Activated CD4-positive, alpha-beta T cell treated with anti-CD3 and anti-CD28 coated beads for 1 hour (primary cell): ENCODE measurements at regions not wholly inside any gene's neighbourhood (a gene's known extent, or its start where the extent isn't known, plus 50 kb on each side); places are given as distances from the start of the nearest gene placed in this dataset.

ENCODE experiments used
- DNase-seq: peaks from one replicate; pipeline ENCODE4 v3.0.0-alpha.2; 2020

- DNase-seq: no peak
Observed at GRCh38 chr1:60228041-60228491, 154.5 kb upstream of the C1orf87 start.

- DNase-seq: no peak
Observed at GRCh38 chr1:60227601-60228000, 154.0 kb upstream of the C1orf87 start.

DNA sequence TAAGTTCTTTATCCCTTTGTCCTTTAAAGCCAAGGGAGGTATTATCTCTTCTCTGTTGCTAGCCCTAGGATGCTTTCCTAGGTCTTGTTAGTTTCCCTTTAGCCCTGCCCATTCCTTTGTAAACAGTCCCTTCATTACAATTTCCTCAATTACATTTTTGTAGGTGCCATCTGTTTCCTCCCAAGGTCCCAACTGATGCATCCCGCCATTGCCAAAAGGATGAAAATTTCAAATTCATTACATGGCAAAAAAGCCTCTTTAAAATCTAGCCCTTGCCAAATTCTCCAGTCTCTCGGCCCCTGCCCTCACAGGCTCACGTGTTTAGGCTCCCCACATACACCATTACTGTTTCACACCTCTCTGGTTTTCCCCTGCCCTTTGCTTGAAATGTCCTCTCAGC, 151.9 kb upstream of the C1orf87 start:
- no peak for DNase-seq

DNA sequence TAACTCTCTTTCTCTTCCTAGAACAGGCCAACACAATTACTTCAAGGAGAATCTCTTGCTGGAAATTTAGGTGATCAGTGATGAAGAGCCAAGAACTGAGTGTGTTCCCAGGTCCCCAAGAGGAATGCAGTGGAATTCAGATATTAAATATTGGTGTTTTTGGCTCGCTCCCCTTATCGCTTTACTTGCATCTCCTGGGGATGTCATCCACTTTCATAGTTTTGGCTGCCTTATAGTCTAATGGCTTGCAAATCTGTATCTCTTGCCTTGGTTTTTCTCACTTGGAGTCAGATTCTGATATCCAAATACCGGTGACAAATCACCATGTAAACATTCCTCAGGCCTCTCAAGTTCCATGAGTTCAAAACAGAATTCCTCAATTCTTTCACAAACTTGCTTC, 151.0 kb upstream of the C1orf87 start:
- no peak for DNase-seq

GRCh38 chr1:60223158-60223557, 149.6 kb upstream of the C1orf87 start:
- DNase-seq: no peak

- DNase-seq: no peak
Observed at GRCh38 chr1:60222360-60223115, 149.0 kb upstream of the C1orf87 start.

- no peak for DNase-seq
Observed at GRCh38 chr1:60213253-60213652, 139.7 kb upstream of the C1orf87 start.

DNA sequence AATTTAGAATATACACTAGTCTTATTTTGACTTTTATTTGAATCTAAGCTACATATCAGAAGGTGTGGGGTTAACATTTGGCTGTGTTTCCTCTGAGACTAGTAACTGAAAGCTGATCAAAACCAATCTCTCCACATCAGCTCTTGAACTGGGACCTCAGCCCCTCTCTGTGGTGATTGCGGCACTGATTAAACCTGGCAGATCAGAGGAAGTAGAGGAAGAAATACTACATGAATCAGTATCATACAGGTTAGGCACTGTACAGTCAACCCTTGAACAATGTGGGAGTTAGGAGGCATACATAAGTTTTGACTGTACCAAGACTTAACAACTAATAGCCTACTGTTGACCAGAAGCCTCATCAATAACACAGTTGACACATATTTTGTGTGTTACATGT, 122.5 kb upstream of the C1orf87 start:
- DNase-seq: no peak

DNA sequence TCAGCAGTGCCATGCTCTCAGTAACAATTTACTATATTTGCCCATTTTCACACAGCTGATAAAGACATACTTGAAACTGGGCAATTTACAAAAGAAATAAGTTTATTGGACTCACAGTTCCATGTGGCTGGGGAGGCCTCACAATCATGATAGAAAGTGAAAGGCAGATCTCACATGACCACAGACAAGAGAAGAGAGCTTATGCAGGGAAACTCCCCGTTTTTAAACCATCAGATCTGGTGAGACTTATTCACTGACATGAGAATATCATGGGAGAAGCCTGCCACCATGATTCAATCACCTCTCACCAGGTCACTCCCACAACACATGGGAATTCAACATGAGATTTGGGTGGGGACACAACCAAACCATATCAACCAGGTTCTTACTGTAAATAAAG, 112.1 kb upstream of the C1orf87 start:
- DNase-seq: no peak

- DNase-seq: no peak
Observed at GRCh38 chr1:60184521-60184920, 111.0 kb upstream of the C1orf87 start.

DNA sequence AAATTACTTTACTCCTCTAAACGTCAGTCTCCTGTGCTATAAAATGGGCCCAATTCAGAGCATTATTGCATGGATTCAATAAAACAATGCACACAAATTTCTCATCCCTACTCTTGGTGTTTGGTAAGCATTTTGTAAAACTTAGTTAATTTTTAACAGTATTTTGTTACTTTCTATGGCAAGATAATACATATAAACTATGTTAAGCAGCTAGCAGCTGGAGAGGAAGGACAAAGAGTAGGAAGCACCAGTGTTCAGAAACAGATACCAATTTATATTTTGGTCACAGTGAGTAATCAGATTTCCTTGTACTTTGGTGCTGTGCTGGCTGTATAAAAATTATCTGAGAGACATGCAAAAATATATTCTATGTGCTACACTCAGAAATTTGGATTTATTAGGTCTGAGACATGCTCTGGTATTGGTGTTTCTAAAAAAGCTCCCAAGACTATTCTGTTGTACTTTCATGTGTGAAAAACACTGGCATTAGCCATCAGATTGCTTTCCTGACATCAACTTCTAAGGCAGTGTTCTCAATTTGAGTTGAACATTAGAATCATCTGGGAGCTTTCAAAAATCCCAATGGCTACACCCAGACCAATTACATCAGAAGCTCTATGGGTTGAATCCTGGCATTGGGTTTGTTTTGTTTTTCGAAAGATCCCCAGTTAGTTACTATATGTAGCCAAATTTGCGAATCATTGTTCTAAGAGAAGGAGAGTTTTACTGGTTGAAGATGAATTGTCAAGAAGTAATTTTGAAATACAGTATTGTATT, 100.3 kb upstream of the C1orf87 start:
- no peak for DNase-seq

DNA sequence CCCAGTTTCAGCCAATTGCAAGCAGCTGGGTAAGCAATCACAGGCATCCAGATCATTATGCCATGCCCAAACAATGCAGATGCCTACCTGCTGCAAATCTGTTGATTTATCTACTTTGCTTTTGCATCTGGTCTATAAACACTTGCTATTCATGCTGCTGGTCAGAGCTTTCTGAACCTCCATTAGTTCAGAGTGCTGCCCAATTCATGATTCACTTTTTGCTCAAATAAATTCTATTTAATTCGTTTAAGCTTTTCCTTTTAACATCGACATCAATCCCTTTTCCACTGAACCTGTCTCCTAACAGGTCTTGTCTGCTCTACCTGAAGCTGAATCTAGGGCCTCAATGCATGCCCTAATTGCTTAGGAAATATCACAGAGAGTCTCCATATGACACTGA, 99.4 kb upstream of the C1orf87 start:
- no peak for DNase-seq

DNA sequence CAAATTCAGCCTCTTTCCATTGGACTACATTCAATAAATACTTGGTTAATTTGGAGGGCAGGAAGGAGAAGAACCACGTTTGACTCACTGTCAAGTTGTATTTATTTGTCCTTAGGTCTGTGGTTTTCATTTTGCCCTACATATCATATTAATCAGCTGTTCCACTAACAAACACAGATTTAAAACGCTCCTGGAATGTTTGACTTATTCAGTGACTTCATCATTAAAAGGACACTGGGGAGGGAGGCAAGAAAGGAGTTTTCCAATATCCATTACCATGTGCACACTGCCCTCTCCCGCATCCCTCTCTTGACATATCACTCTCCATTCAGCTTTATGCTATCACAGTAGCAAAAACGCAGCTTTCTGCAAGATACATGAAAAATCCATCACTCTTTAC, 98.2 kb upstream of the C1orf87 start:
- no peak for DNase-seq

GRCh38 chr1:60170709-60171108, 97.1 kb upstream of the C1orf87 start:
- DNase-seq: no peak

DNA sequence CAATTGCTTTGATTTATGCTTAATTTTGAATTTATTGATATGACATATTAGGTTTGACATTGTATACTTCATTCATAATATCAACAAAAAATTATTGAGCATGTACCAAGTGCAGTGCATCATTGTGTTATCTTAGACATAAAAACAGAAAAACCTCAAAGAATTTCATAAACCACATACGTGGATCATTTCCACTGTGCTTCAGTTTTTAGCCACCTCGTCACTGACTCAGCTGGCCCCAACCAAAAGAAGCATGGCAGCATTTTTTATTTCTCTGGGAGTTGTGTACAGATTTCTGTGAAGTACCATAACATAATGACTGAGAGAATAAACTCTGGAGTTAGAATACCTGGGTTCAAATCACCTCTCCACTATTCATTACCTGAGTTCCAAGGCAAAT, 95.6 kb upstream of the C1orf87 start:
- DNase-seq: no peak

GRCh38 chr1:60162936-60163335, 89.4 kb upstream of the C1orf87 start:
- DNase-seq: no peak

- DNase-seq: no peak
Observed at GRCh38 chr1:60160141-60160540, 86.6 kb upstream of the C1orf87 start.

DNA sequence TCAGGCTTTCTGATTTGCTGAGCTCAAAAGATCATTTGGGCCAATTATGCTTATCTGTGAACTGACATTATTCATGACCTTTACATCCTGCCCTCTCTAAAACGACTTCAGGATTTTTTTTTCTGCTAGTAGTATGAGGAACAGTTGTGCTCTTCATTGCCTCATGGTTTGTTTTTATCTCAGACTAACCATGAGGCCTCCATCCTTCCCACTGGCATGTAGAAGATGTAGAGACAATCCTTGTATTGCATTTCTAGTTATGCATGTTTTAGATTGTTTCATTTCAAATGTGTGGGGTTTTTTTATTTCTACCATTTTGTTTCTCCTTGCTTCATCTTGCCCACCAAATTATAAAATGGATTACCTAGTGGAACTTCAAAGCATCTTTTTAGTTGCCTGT, 82.8 kb upstream of the C1orf87 start:
- DNase-seq: no peak

GRCh38 chr1:60153961-60154360, 80.4 kb upstream of the C1orf87 start:
- no peak for DNase-seq

- no peak for DNase-seq
Observed at GRCh38 chr1:60152891-60153290, 79.3 kb upstream of the C1orf87 start.

GRCh38 chr1:60151311-60151710, 77.7 kb upstream of the C1orf87 start:
- DNase-seq: no peak

DNA sequence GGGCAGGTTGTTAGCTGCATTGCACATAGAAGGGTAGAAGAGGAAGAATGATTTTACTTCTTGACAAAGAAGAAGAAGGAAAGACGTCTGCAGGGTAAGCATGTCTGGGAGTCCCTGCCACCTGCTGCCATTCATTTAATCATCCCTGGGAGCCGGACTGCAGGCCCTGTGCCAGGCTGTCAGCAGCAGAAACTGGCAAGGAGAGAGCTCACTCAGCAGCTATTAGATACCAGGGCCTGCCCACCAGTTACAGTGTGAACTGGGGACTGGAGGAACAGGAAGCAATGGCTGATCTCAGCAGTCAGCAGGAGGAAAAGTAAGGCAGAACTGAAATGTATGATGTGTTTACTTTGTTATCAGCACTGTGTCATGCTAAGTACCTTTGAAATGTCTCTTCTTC, 75.7 kb upstream of the C1orf87 start:
- no peak for DNase-seq

GRCh38 chr1:60146884-60147283, 73.3 kb upstream of the C1orf87 start:
- DNase-seq: no peak

GRCh38 chr1:60145771-60146170, 72.2 kb upstream of the C1orf87 start:
- DNase-seq: no peak

DNA sequence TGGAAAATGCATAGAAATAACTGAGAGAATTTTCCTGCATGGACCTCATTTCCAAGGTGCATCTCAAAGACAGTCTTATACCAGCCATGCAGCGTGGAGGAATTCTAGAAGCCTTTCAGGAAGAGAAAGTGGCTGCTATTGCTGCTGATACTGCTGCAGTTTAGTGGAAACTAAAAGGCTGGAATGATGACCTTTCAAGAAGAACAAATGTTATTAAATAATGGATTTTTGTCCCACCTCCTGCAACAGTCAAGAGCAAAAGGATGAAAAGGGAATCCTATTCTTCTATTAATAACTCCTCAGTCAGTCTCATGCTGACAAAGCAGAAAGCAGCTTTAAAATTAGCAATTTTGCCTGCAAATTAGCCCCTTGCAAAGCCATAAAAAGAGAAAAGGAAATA, 68.2 kb upstream of the C1orf87 start:
- no peak for DNase-seq
